HG02798 (cell line): ENCODE measurements at regions not wholly inside any gene's neighbourhood (a gene's known extent, or its start where the extent isn't known, plus 50 kb on each side); places are given as distances from the start of the nearest gene placed in this dataset.
"Not testable (repeated sequence)": the region's sequence is repeated elsewhere in the genome, so short reads cannot be mapped to it uniquely, and the experiment has no call there.

ENCODE experiments used
- ATAC-seq: cut with Tn5 transposase; IDR thresholded peaks from one replicate; pipeline ENCODE4 v1.9.1; 2021; ENCODE audit warnings: mild to moderate bottlenecking; ENCODE audit not compliant: unreplicated experiment, poor library complexity

- ATAC-seq: no peak
These were observed 101.2 kb downstream of the MSX2 start for GRCh38 chr5:174825587-174825986.

DNA sequence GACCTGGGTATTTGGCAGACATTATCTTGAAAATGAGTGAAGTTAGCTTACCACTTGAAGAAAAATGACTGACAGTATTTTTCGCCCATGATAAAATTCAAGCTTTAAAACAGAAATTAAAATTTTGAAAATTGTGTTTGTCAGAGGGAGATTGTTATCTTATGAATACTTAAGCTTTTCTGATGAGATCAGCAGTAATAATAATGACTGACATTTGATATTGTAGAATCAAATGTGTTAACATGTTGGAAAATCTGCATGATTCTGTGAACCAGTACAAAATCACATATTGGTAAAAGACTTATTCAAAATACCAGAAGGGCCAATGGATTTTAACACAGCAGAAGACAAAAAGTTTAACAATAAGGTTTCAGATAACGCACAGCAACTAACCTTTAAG, 94.0 kb downstream of the MSX2 start:
- ATAC-seq: no peak

DNA sequence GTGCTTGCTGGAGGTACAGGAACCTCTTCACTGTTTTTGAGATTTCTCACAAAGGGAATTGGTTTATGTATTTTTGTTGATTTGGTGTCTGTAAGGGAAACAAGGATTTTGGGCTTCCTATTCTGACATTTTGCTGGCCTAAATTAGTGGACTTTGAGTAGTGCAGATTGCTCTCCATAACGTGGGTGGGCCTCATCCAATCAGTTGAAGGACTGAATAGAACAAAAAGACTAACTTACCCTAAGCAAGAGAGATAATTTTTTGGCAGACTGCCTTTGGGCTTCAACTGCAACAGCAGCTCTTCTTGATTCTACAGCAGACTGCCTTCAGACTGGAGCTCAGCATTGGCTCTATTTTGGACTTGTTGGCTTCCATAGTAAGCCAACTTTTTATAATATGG, 93.2 kb downstream of the MSX2 start:
- no peak for ATAC-seq

- no peak for ATAC-seq
These were observed 92.5 kb downstream of the MSX2 start for GRCh38 chr5:174816858-174817257.

DNA sequence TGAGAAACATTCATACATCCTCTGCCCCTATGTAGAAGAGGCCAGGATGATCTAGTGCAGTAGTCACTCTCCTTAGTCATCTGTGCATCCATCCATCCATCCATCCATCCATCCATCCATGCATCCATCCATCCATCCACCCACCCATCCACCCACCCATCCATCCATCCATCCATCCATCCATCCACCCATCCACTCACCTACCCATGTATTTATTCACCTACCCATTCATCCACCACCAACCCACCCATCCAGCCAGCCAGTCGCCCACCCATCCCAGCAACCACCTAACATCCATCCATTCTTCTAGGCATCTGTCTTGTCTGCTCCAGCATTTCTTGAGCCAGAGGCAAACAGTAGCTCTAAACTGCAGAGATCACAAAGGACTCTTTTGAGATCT, 87.1 kb downstream of the MSX2 start:
- no peak for ATAC-seq

- no peak for ATAC-seq
These were observed 86.4 kb downstream of the MSX2 start for GRCh38 chr5:174810796-174811195.

DNA sequence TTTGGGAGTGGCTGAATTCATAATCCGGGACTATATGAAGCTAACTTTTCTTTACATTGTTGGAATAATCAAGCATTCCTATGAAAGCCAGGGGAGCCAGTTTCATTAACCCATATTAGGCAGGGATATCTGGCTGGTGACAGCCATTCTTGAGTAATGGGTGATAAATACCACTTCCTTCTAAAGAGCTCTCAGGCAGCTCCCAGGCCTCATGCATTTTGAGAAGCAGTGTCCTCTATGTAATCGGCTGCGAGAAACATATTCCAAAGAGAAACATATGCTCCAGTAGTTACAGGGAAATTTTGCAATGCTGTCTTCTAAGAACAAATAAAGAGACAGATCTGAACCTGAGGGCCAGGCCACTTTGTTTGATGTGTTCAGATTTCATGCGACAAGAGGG, 83.1 kb downstream of the MSX2 start:
- no peak for ATAC-seq

GRCh38 chr5:174806729-174807128, 82.3 kb downstream of the MSX2 start:
- ATAC-seq: no peak

GRCh38 chr5:174801798-174802197, 77.4 kb downstream of the MSX2 start:
- ATAC-seq: no peak

DNA sequence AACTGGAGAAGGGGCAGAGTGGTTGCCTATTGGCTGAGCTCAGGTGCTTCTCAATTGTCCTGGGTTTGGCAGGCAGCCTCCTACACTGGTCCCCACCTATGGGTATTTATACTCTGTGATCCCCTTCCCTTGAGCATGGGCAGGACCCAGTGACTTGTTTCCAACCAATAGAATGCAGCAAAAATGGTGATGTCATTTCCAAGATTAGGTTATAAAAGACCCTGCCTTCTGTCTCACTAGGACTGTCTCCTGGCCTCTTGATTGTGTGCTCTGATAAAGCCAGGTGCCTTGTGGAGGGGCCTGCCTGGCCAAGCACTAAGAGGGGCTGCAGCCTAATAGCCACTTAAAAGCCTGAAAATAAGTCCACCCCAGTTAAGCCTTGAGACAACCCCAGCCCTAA, 76.1 kb downstream of the MSX2 start:
- ATAC-seq: no peak

- ATAC-seq: no peak
These were observed 74.7 kb downstream of the MSX2 start for GRCh38 chr5:174799121-174799520.

DNA sequence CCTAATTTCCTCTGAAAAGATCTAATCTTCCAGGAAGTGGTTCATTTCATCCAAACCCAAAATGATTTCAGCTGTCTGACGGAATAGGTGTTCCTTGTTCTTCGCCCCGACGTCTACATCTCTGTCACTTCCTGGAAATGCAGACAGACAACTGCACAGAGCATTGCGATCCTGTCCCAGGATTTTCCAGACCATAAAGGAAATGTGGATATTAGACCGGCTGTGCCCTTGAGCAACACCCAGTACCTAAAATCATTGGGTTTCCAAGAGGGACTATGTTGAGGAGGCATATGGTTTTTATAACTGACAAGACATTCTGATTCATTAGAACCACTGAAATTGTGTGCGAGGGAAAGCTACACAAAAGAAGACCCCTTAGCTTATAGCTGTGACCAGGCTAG, 74.2 kb downstream of the MSX2 start:
- no peak for ATAC-seq

DNA sequence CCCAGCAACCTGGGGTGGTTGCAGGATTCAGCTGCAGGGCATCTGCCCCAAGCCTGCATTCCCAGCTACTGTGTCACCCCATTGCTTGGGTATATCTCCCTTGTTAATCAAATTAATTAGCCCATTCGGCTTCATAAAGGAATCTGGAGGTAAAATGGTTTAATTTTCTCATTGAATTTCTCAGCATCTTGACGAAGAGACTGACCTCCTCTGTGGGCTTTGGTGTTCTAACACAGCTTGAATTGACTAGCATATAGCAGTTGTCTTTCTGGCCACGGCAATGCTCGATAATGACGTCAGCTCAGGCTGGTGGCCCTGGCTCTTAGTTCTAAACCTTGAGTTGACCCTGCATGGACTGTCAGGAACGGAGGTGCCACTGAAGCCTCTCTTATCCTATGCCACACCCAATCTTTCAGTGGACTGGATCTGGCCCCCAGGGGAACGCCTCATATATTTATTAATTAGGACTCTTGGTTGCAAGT, 72.4 kb downstream of the MSX2 start:
- no peak for ATAC-seq

DNA sequence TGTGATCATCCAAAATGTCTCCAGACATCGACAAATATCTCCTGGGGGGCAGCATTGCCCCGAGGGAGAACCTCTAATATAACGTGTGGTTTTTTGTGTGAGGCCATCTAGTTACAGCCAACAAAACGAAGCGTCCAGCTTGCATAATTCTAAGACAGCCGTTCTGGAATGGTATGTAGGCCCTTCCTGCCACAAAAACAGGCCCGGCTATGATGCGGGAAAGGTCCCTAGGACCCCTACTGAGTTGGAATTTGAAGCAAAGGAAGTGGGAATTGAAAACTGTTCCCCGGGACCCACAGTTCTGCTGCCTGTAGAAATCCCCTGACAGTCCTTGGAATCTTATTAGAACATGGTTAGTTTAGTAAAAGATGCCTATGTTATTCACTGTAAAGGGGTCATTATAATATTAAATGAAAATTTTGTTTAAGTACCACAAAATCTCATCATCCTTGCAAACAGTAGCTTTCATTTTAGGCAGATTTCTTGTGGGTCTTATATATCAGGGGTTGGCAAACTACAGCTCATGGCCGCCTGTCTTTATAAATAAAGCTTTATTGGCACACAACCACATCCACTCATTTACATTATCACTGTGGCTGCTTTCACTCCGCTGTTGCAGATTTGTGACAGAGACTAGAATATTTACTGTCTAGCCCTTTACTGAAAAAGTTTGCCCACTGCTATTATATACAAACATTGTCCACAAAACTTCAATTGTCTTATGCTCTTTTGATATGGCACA, 70.7 kb downstream of the MSX2 start:
- no peak for ATAC-seq

DNA sequence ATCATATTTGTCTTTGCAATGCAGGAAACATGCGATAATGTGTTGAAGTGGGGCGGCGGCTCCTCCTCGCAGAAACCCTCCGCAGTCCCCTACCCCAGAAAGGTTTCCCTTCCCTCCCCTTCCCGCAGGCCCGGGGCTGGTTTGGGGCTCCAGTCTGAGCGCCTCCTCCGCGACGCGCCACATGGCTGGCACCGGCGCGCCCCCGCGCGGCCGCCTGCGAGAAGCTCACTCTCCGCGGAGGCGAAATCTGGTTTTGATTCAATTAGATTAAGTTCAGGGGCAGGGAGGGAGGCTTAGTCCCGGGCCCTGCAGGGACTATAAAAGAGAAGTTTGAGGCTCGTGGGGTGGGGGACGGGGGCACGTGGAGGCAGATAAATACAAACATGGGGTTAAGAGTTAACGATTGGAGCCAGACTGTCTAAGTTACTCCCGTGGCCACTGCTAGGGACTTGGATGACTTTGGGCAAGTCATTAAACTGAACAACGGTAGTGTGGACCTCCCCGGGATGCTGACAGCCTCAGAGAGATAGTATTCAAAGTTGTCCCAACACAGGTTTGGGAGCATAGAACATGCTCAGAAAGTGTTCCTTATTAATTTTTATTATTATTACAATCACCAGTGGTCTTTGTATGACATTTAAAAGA, 69.4 kb downstream of the MSX2 start:
- peak; percentile 64 for ATAC-seq

DNA sequence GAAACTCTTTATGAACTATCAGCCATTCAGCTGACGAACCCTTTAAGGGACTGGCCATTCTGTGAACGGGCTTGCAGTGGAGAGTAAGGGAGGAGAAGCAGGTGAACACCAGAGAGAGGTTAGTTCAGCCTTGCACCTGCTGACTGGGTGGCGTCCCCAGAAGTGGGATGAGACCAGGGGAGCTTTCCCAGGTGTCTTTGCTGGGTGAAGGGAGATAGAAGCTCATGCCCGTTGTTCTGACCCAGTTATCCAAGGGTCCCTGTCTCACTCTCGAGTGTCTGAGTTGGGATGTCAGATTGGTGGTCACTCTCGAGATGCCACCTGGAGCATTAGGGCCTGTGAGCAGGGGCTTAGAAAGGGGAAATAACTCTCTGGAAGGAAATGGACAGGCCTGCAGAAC, 68.7 kb downstream of the MSX2 start:
- ATAC-seq: no peak

- ATAC-seq: not testable (repeated sequence)
These were observed 67.9 kb downstream of the MSX2 start for GRCh38 chr5:174792265-174792664.

- no peak for ATAC-seq
These were observed 66.5 kb downstream of the MSX2 start for GRCh38 chr5:174790906-174791305.

DNA sequence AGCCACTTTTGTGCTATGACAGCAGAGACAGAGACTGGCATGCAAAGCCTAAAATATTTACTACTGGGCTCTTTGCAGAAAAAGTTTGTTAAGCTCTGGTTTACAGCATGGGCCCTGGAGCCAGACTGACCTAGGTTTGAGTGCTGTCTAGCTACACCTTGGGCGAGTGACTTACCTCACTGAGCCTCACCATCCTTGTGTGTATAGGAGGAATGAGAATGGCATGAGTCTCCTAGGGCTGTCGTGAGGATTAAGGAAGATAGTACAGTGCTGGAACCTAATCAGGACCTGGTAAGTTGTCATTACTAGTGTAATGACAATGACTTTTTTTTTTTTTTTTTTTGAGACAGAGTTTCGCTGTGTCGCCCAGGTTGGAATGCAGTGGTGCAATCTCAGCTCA, 65.2 kb downstream of the MSX2 start:
- ATAC-seq: no peak

DNA sequence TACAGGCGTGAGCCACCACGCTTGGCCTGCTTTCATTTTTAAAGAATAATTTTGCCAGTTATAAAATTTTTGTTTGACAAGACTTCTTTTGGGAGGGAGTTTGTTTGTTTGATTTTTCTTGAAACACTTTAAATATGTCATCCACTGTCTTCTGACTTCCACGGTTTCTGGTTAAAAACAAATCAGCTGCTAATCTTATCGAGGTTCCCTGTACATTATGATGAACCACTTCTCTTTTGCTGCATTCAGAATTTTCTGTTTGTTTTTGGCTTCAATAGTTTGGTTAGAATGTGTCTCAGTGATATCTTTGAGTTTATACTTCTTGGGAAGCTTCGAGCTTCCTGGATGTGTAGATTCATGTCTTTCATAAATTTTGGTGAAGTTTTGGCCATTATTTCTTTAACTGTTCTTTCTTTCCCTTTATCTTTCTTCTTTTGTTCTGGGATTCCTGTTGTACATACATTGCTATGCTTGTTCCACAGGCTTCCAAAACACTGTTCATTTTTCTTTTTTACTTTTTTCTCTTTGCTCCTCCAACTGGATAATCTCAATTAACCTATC, 60.8 kb downstream of the MSX2 start:
- no peak for ATAC-seq
